B cell (primary cell): ENCODE measurements at regions not wholly inside any gene's neighbourhood (a gene's known extent, or its start where the extent isn't known, plus 50 kb on each side); places are given as distances from the start of the nearest gene placed in this dataset.

Source experiments
- ATAC-seq: fragments of 200-7000 bp; cut with Tn5 transposase; one replicate; pipeline ENCODE4 v1.10.0; 2021; ENCODE audit warnings: low read depth, mild to moderate bottlenecking, moderate number of reproducible peaks, moderate library complexity
- CTCF ChIA-PET: fragments of 350-600 bp; sonication (Branson Sonifier 250); formaldehyde crosslinking; loops from one replicate; lab custom pipeline; 2021; ENCODE audit warnings: antibody characterized with exemption, inconsistent platforms; lab: Charles Lee
- POLR2A ChIA-PET: fragments of 350-600 bp; sonication (Branson Sonifier 250); formaldehyde crosslinking; loops from one replicate; lab custom pipeline; 2021; ENCODE audit warnings: antibody characterized with exemption; lab: Charles Lee
- DNase-seq: peaks from one replicate; pipeline ENCODE4 v3.0.0; 2013
- H2AFZ ChIP-seq: 2 replicates; pipeline ENCODE4 v1.6.1; 2012; ENCODE audit warnings: mild to moderate bottlenecking, low read depth, low read length; ENCODE audit not compliant: insufficient read depth, poor library complexity, severe bottlenecking
- H3K27ac ChIP-seq, 2 donors: 1 replicate in 1 of 2; 2 replicates in 1 of 2; pipeline ENCODE4 v1.5.1; 2012 to 2013; ENCODE audit warnings: low read length in 2 of 2, mild to moderate bottlenecking in 2 of 2, moderate library complexity in 1 of 2
- H3K27me3 ChIP-seq, 4 experiments: fragments of 200-600 bp in 1 of 4; sonication (generic) in 1 of 4; replicated peaks in 1 of 4; 1 replicate in 2 of 4; 2 replicates in 2 of 4; pipeline versions ENCODE4 v1.6.1 to v1.7.0; 2013 to 2016; ENCODE audit warnings: low read length in 3 of 4, mild to moderate bottlenecking in 2 of 4, mixed read lengths in 1 of 4, moderate library complexity in 1 of 4; ENCODE audit not compliant: insufficient read depth in 4 of 4, control insufficient read depth in 3 of 4; ENCODE audit errors: control extremely low read depth in 1 of 4
- H3K36me3 ChIP-seq, 2 experiments: replicated peaks in 1 of 2; 1 replicate in 1 of 2; 2 replicates in 1 of 2; pipeline versions ENCODE4 v1.6.1 to v1.7.1; 2013; ENCODE audit warnings: low read length in 1 of 2; ENCODE audit not compliant: insufficient read depth in 2 of 2, control insufficient read depth in 1 of 2; ENCODE audit errors: control extremely low read depth in 1 of 2, extremely low read depth in 1 of 2
- H3K4me1 ChIP-seq, 2 donors: fragments of 200-600 bp in 1 of 2; sonication (generic) in 1 of 2; 1 replicate in 1 of 2; 2 replicates in 1 of 2; pipeline versions ENCODE4 v1.5.1 to v1.6.1; 2013 to 2017; ENCODE audit warnings: low read length in 2 of 2; ENCODE audit not compliant: control insufficient read depth in 2 of 2, insufficient read depth in 2 of 2
- H3K4me2 ChIP-seq: replicated peaks from 2 replicates; pipeline ENCODE3; 2012; ENCODE audit warnings: mild to moderate bottlenecking, low read depth, low read length; ENCODE audit not compliant: poor library complexity, severe bottlenecking
- H3K4me3 ChIP-seq, 5 experiments: fragments of 200-600 bp in 1 of 5; sonication (generic) in 1 of 5; 1 replicate in 3 of 5; 2 replicates in 2 of 5; pipeline versions ENCODE4 v1.5.1 to v1.7.0; 2011 to 2016; ENCODE audit warnings: low read length in 4 of 5, mild to moderate bottlenecking in 4 of 5, low read depth in 2 of 5, control low read depth in 1 of 5, moderate library complexity in 1 of 5; ENCODE audit not compliant: insufficient read depth in 1 of 5; ENCODE audit errors: control extremely low read depth in 1 of 5, extremely low read depth in 1 of 5
- H3K79me2 ChIP-seq: fragments of 200-600 bp; sonication (generic); one replicate; pipeline ENCODE4 v1.6.0; 2016; ENCODE audit warnings: low read length; ENCODE audit not compliant: control insufficient read depth, insufficient read depth
- H3K9ac ChIP-seq: fragments of 200-600 bp; sonication (generic); 2 replicates; pipeline ENCODE4 v1.6.1; 2017; ENCODE audit warnings: mild to moderate bottlenecking, low read length, moderate library complexity
- H3K9me3 ChIP-seq, 3 donors: one replicate each; pipeline versions ENCODE4 v1.6.1 to v1.7.1; 2013; ENCODE audit warnings: low read length in 2 of 3; ENCODE audit not compliant: control insufficient read depth in 2 of 3, insufficient read depth in 1 of 3; ENCODE audit errors: control extremely low read depth in 1 of 3
- H4K20me1 ChIP-seq: 2 replicates; pipeline ENCODE4 v1.6.0; 2012; ENCODE audit warnings: mild to moderate bottlenecking, low read length; ENCODE audit not compliant: insufficient read depth, control insufficient read depth, poor library complexity, severe bottlenecking
- H3K27ac Mint-ChIP-seq: one replicate; pipeline ENCODE4 v1.8.0; 2021; ENCODE audit warnings: mixed read lengths
- H3K27me3 Mint-ChIP-seq: one replicate; pipeline ENCODE4 v1.8.0; 2021; ENCODE audit warnings: mixed read lengths
- H3K4me1 Mint-ChIP-seq: one replicate; pipeline ENCODE4 v1.8.0; 2021; ENCODE audit warnings: mixed read lengths
- H3K4me3 Mint-ChIP-seq: one replicate; pipeline ENCODE4 v1.8.0; 2021; ENCODE audit warnings: mixed read lengths
- H3K9me3 Mint-ChIP-seq: one replicate; pipeline ENCODE4 v1.8.0; 2022; ENCODE audit warnings: mixed read lengths; ENCODE audit not compliant: insufficient read depth
- EZH2 ChIP-seq: IDR thresholded peaks from 2 replicates; pipeline ENCODE4 v1.6.1; 2012; ENCODE audit warnings: borderline replicate concordance, low read depth, mild to moderate bottlenecking, moderate library complexity, low read length; ENCODE audit not compliant: insufficient read depth, poor library complexity, severe bottlenecking
- WGBS: methylation state at CpG from one replicate; pipeline ENCODE4 v1.1.5; 2013; ENCODE audit warnings: missing lambda C conversion rate; ENCODE audit not compliant: insufficient coverage; 5-methylcytosine and 5-hydroxymethylcytosine counted together
- intact Hi-C: fragments of 100-400 bp; cut with micrococcal nuclease; formaldehyde crosslinking; loops from one replicate; pipeline ENCODE4 v1.10.0; 2022
- TF ChIP-seq, protein P1 (sequence below): fragments of 200-600 bp; IDR thresholded peaks from one replicate; pipeline ENCODE4 v1.8.0; 2022; ENCODE audit warnings: antibody characterized with exemption, mild to moderate bottlenecking

DNA sequence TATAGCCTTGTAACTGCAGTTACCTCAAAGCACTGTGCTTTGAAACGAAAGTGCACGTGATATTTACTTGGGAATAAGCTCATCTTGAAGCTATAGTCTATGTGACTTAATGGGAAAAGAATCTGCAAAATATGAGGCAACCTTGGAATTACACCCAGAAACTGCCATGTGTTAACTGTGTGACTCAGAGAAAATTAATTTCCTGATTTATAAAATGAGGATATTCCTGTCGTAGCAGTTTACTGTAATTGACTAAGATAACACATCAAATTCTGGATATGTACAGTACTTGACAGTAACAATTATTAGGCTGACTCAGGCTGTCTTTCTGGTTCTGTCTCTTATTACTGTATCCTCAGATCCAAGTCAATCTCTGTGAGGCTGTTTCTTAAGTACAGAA lies 1079.9 kb upstream of the ACO1 start:
- intact Hi-C loops: loop anchor here (10.0 kb wide), 1 partner anchor 60 kb away; no protein-coding TSS in a partner anchor
- Histone ChIP-seq H3K4me1 (peaks cover 0 to 8% of the 10 kb centered on the region in 2 donors), H3K4me3 (no peak overlapping the region), H4K20me1 (no peaks in the 10 kb centered on the region), H3K9me3 (no peaks in the 10 kb centered on the region), H3K27me3 (no peaks in the 10 kb centered on the region), H3K9ac (no peak overlapping the region), H3K79me2 (no peaks in the 10 kb centered on the region), H3K36me3 (no peaks in the 10 kb centered on the region), H3K4me2 (no peak overlapping the region), H2AFZ (no peak overlapping the region), H3K27ac (no peak overlapping the region)
- H3K27me3 Mint-ChIP-seq: no peaks in the 10 kb centered on the region
- TF ChIP-seq EZH2: no peak
- TF ChIP-seq, protein P1, sequence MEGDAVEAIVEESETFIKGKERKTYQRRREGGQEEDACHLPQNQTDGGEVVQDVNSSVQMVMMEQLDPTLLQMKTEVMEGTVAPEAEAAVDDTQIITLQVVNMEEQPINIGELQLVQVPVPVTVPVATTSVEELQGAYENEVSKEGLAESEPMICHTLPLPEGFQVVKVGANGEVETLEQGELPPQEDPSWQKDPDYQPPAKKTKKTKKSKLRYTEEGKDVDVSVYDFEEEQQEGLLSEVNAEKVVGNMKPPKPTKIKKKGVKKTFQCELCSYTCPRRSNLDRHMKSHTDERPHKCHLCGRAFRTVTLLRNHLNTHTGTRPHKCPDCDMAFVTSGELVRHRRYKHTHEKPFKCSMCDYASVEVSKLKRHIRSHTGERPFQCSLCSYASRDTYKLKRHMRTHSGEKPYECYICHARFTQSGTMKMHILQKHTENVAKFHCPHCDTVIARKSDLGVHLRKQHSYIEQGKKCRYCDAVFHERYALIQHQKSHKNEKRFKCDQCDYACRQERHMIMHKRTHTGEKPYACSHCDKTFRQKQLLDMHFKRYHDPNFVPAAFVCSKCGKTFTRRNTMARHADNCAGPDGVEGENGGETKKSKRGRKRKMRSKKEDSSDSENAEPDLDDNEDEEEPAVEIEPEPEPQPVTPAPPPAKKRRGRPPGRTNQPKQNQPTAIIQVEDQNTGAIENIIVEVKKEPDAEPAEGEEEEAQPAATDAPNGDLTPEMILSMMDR: no peak
- H3K9me3 Mint-ChIP-seq: no peaks in the 10 kb centered on the region
- ATAC-seq (no peak), DNase-seq (no peak)
- no CpG with 5 or more reads among the region's 3 CpGs for WGBS
- no peak overlapping the region for H3K27ac Mint-ChIP-seq
- ChIA-PET CTCF (no interaction called here), POLR2A (no interaction called here)
- H3K4me3 Mint-ChIP-seq: no peak overlapping the region
- H3K4me1 Mint-ChIP-seq: peaks cover 20% of the 10 kb centered on the region

DNA sequence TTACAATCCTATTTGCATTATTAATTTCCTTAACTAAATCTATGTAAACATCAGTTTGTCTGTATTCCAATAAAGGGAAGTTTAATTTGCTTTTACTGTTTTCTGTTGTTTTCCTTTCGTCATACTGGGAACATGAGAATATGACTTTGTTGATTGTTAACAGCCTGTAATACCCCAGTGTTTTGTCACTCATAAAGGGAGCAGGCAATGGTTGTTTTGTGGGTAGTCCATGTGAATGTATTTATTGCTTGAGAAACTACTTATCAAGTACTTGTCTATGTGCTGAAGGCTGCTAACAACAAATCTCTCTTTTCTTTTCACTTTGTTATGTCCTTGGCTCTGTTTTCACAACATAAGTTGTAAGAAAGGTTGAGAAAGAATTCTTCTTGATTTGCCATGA lies 1070.2 kb upstream of the ACO1 start:
- Histone ChIP-seq H3K4me3 (no peak overlapping the region), H3K79me2 (no peaks in the 10 kb centered on the region), H3K9me3 (no peaks in the 10 kb centered on the region), H4K20me1 (no peaks in the 10 kb centered on the region), H3K27ac (no peak overlapping the region), H3K9ac (no peak overlapping the region), H3K4me1 (no peaks in the 10 kb centered on the region), H3K27me3 (no peaks in the 10 kb centered on the region), H3K36me3 (no peaks in the 10 kb centered on the region), H3K4me2 (no peak overlapping the region), H2AFZ (no peak overlapping the region)
- Mint-ChIP-seq H3K27me3 (no peaks in the 10 kb centered on the region), H3K4me3 (no peak overlapping the region), H3K27ac (no peak overlapping the region), H3K9me3 (peaks cover 2% of the 10 kb centered on the region), H3K4me1 (no peaks in the 10 kb centered on the region)
- ATAC-seq (no peak), DNase-seq (no peak)
- no peak for TF ChIP-seq EZH2
- TF ChIP-seq, protein P1: no peak
- ChIA-PET CTCF (no interaction called here), POLR2A (no interaction called here)
- WGBS: 40% methylated on average over 1 of the region's 1 CpG
- intact Hi-C loops: no loop called here
